Right atrium auricular region (tissue), 2 donors: ENCODE measurements at regions not wholly inside any gene's neighbourhood (a gene's known extent, or its start where the extent isn't known, plus 50 kb on each side); places are given as distances from the start of the nearest gene placed in this dataset.

Experiments
- DNase-seq: peaks from one replicate; pipeline ENCODE4 v3.0.0-alpha.2; 2019; ENCODE audit warnings: low spot score
- H3K27ac ChIP-seq, 2 donors: fragments of 200-600 bp; sonication (generic); 1 replicate in 1 of 2; 2 replicates in 1 of 2; pipeline ENCODE4 v1.5.1; 2016 to 2019
- H3K27me3 ChIP-seq, 2 donors: fragments of 200-600 bp; sonication (generic); one replicate each; pipeline versions ENCODE4 v1.5.1 to v1.6.0; 2017 to 2019
- H3K36me3 ChIP-seq: fragments of 200-600 bp; sonication (generic); one replicate; pipeline ENCODE4 v1.5.1; 2016
- H3K4me1 ChIP-seq, 2 donors: fragments of 200-600 bp; sonication (generic); one replicate each; pipeline versions ENCODE4 v1.5.1 to v1.6.0; 2017 to 2019
- H3K4me3 ChIP-seq, 2 donors: fragments of 200-600 bp; sonication (generic); 1 replicate in 1 of 2; 2 replicates in 1 of 2; pipeline ENCODE4 v1.5.1; 2017 to 2019; ENCODE audit warnings: mild to moderate bottlenecking in 1 of 2, moderate library complexity in 1 of 2
- H3K9me3 ChIP-seq, 2 donors: fragments of 200-600 bp; sonication (generic); one replicate each; pipeline ENCODE4 v1.5.1; 2019
- CTCF ChIP-seq, 2 donors: fragments of 200-600 bp; sonication (generic); IDR thresholded peaks; one replicate each; pipeline ENCODE4 v1.5.1; 2019; ENCODE audit warnings: antibody characterized with exemption in 2 of 2

- no peak for DNase-seq
- H3K27me3 ChIP-seq = no peaks in the 10 kb centered on the region
Observed at GRCh38 chr14:100668352-100668751, 58.3 kb upstream of the DLK1 start.

DNA sequence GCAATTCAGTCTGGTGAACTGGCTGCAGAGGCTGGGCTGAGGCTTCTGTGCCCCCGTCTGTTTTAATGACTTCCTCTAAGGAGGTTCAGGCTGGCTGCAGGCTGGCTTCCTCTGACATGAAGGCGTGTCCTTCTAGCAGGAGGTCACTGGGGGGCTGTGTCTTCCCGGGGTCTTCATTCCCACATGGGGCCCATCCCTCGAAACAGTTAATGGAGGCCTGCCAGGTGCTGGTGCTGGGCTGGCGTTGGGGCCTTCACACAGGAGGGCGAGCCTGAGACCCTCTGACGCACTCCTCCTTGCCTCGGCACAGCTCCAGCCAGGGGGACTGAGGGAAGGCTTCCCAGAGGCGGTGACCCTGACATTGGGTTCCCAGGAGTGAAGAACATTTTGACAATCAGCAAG is 57.7 kb upstream of the DLK1 start:
- H3K9me3 ChIP-seq = no peaks in the 10 kb centered on the region
- no peaks in the 10 kb centered on the region for H3K36me3 ChIP-seq
- no peak for TF ChIP-seq CTCF (IDR thresholded peaks at IDR 0.05)
- H3K27ac ChIP-seq = no peak overlapping the region
- no peak overlapping the region for H3K4me3 ChIP-seq
- DNase-seq = no peak
- H3K4me1 ChIP-seq = peaks cover 0 to 6% of the 10 kb centered on the region in 2 donors
- no peaks in the 10 kb centered on the region for H3K27me3 ChIP-seq

More at GRCh38 chr14:100668352-100668751, 58.3 kb upstream of the DLK1 start:
- Histone ChIP-seq H3K36me3 (no peaks in the 10 kb centered on the region), H3K4me3 (no peak overlapping the region), H3K27ac (no peak overlapping the region), H3K4me1 (peaks cover 0 to 6% of the 10 kb centered on the region in 2 donors), H3K9me3 (no peaks in the 10 kb centered on the region)
- TF ChIP-seq CTCF (IDR thresholded peaks at IDR 0.05) = no peak

DNA sequence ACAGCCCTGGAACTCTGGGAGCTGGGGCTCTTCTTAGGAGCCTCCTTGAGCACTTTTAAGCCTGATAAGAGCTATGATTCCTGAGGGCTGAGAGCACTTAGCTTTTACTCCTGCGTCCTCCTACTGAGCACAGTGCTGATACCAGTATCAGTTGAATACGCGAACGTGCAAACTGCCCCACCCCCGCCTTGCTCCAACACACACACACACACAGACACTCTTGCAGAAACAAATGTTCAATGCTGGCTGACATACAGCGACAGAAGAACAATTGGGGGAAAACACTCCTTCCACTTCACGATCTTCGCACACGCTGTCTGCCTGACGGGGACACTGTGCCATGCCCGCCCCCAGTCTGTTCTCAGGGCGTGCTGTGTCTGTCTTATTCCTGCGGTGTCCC is 57.2 kb upstream of the DLK1 start:
- H3K4me3 ChIP-seq = no peak overlapping the region
- H3K27me3 ChIP-seq = no peaks in the 10 kb centered on the region
- H3K27ac ChIP-seq = no peak overlapping the region
- H3K4me1 ChIP-seq = peaks cover 0 to 6% of the 10 kb centered on the region in 2 donors
- H3K9me3 ChIP-seq = no peaks in the 10 kb centered on the region
- TF ChIP-seq CTCF (IDR thresholded peaks at IDR 0.05) = no peak
- no peak for DNase-seq
- no peaks in the 10 kb centered on the region for H3K36me3 ChIP-seq

DNA sequence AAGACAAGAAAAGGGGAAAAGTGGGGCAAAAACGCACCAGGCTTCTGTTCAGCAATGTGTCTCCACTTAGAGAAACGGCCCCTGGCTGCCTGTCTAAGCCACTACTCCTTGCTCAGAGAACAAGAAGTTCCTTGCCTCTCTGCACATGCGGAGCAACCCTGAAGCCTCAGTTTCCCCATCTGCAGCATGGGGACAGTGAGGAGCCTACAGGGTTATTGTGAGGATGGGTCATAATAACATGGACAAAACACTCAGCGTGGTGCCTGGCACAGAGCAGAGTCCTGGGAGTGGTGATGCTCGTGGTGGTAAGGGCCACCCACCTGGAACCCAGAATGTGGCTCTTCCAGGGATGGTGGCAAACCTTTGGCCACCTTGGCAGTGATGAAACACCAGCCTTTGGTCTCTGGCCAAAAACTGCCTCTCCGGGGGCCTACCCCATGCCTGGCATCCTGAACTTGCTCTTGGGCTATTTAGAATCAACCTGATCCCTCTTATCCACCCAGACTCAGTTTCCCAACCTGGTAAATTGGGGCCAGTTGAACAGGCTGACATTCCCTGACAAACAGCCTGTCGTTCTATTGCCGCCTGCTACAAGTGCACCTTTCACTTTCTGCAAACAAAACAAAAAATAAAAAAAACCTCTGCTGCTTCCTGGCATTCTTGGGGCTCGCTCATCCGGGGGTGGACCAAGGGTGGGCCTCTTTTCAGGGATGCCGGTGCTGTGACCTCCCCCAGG is 56.5 kb upstream of the DLK1 start:
- H3K4me1 ChIP-seq = peaks cover 0 to 5% of the 10 kb centered on the region in 2 donors
- TF ChIP-seq CTCF (IDR thresholded peaks at IDR 0.05) = no peak
- no peaks in the 10 kb centered on the region for H3K9me3 ChIP-seq
- H3K27ac ChIP-seq = no peak overlapping the region
- no peak for DNase-seq
- no peaks in the 10 kb centered on the region for H3K27me3 ChIP-seq
- H3K36me3 ChIP-seq = no peaks in the 10 kb centered on the region
- H3K4me3 ChIP-seq = no peak overlapping the region

DNA sequence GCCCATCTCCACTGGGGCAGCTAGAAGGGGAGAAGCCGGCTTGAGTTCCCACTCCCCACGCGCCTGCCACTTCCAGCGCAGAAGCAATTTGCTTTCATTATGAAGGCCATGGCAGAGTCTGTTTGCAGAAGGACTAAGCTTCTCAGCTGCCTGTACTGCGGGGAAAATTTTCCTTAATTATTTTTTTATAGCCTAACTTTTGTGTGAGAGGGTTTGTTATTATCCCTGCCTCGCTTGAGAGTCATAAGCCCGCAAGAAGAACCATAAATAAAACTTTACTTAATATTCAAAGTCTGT is 56.0 kb upstream of the DLK1 start:
- no peak overlapping the region for H3K4me3 ChIP-seq
- H3K9me3 ChIP-seq = no peaks in the 10 kb centered on the region
- no peaks in the 10 kb centered on the region for H3K27me3 ChIP-seq
- TF ChIP-seq CTCF (IDR thresholded peaks at IDR 0.05) = no peak
- no peaks in the 10 kb centered on the region for H3K36me3 ChIP-seq
- H3K4me1 ChIP-seq = no peaks in the 10 kb centered on the region
- DNase-seq = no peak
- no peak overlapping the region for H3K27ac ChIP-seq

DNA sequence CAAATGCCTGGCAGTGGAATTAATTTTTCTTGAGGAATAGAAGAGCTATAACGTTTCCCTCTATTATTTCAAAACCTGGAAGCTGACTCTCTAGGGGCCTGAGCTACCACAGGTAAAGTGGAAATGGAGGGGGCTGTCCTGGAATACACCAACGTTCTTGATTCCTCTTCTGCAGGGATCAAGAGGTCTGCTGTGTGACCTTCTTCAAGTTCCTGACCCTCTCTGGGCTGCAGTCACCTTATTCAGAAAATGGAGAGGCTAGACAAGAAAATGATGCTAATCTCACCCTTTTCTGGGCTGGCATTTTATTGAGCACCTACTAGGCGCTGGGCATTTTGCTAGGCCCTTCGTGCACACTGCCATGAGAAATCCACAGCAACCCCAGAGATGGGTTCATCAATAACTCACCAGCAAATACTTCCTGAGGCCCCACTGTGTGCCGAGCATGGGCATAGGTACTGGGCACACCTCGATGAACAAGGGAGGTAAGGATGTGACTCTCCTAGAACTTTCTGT is 55.2 kb upstream of the DLK1 start:
- no peak overlapping the region for H3K27ac ChIP-seq
- H3K9me3 ChIP-seq = no peaks in the 10 kb centered on the region
- no peak for TF ChIP-seq CTCF (IDR thresholded peaks at IDR 0.05)
- H3K27me3 ChIP-seq = no peaks in the 10 kb centered on the region
- DNase-seq = no peak
- H3K4me1 ChIP-seq = peaks cover 0 to 4% of the 10 kb centered on the region in 2 donors
- no peak overlapping the region for H3K4me3 ChIP-seq
- H3K36me3 ChIP-seq = no peaks in the 10 kb centered on the region
